ENCODE measurements at regions not wholly inside any gene's neighbourhood (a gene's known extent, or its start where the extent isn't known, plus 50 kb on each side); places are given as distances from the start of the nearest gene placed in this dataset.

GRCh38 chr18:1416074-1416473 lies 511.4 kb downstream of the ADCYAP1 start (continued):
- TF ChIP-seq ERG (CRISPR knock-in tag; IDR thresholded peaks at IDR 0.05), result no peak

GRCh38 chr18:1421502-1421901 lies 516.8 kb downstream of the ADCYAP1 start:
- DNase-seq (ENCODE audit: low spot score), result no peak
- Mint-ChIP-seq H3K27ac (no peak overlapping the region), H3K36me3 (peaks cover 2% of the 10 kb centered on the region; the same call in 1 of the 2 replicates), H3K27me3 (ENCODE audit: low read depth) (no peaks in the 10 kb centered on the region; the same call in 1 of the 2 replicates), H3K9me3 (peaks cover 3% of the 10 kb centered on the region; the same call in 1 of the 2 replicates), H3K4me3 (no peak overlapping the region), H3K4me1 (no peaks in the 10 kb centered on the region)
- ChIA-PET POLR2A (no interaction called here), CTCF (no interaction called here)
- TF ChIP-seq SMAD3 (CRISPR knock-in tag; IDR thresholded peaks at IDR 0.05; ENCODE audit: borderline replicate concordance) (no peak), ZNF219 (CRISPR knock-in tag; IDR thresholded peaks at IDR 0.05; ENCODE audit: borderline replicate concordance) (no peak), MYBL2 (CRISPR knock-in tag; IDR thresholded peaks at IDR 0.05) (no peak), HMGA2 (CRISPR knock-in tag; IDR thresholded peaks at IDR 0.05) (no peak), PRDM15 (CRISPR knock-in tag; IDR thresholded peaks at IDR 0.05) (no peak), SP1 (CRISPR knock-in tag; conservative IDR thresholded peaks at IDR 0.05) (no peak), ZNF425 (CRISPR knock-in tag; conservative IDR thresholded peaks at IDR 0.05) (no peak), FOXP1 (CRISPR knock-in tag; IDR thresholded peaks at IDR 0.05; ENCODE audit: borderline replicate concordance) (no peak), USF1 (CRISPR knock-in tag; IDR thresholded peaks at IDR 0.05) (no peak)
- no peak for ATAC-seq

GRCh38 chr18:1422634-1423033 lies 518.0 kb downstream of the ADCYAP1 start:
- Mint-ChIP-seq H3K27me3 (ENCODE audit: low read depth) (no peaks in the 10 kb centered on the region; the same call in 1 of the 2 replicates), H3K27ac (no peak overlapping the region), H3K9me3 (peaks cover 3% of the 10 kb centered on the region; the same call in 1 of the 2 replicates), H3K4me3 (no peak overlapping the region), H3K36me3 (peaks cover 2% of the 10 kb centered on the region; the same call in 1 of the 2 replicates), H3K4me1 (no peaks in the 10 kb centered on the region)
- TF ChIP-seq ZNF219 (CRISPR knock-in tag; IDR thresholded peaks at IDR 0.05; ENCODE audit: borderline replicate concordance) (no peak), TCF7 (CRISPR knock-in tag; IDR thresholded peaks at IDR 0.05; ENCODE audit: low read depth) (no peak), NR2C2 (CRISPR knock-in tag; IDR thresholded peaks at IDR 0.05) (no peak), NR3C1 (CRISPR knock-in tag; conservative IDR thresholded peaks at IDR 0.05; ENCODE audit: low read depth) (no peak), PRDM15 (CRISPR knock-in tag; IDR thresholded peaks at IDR 0.05) (no peak), TEAD4 (CRISPR knock-in tag; IDR thresholded peaks at IDR 0.05) (no peak)
- DNase-seq (ENCODE audit: low spot score) (no peak), ATAC-seq (no peak)
- ChIA-PET CTCF (no interaction called here), POLR2A (no interaction called here)

All from WTC11 (cell line).